HL-60 (cell line): ENCODE measurements at regions not wholly inside any gene's neighbourhood (a gene's known extent, or its start where the extent isn't known, plus 50 kb on each side); places are given as distances from the start of the nearest gene placed in this dataset.

ENCODE experiments used
- DNase-seq, 2 experiments: peaks; one replicate each; pipeline ENCODE4 v3.0.0-alpha.2; 2010 to 2020; ENCODE audit warnings: low read depth in 1 of 2, low spot score in 1 of 2
- H3K27ac ChIP-seq: fragments of 250-450 bp; sonication (Bioruptor Pico); replicated peaks from 2 replicates; pipeline ENCODE4 v1.5.1; 2020; ENCODE audit warnings: mild to moderate bottlenecking, moderate library complexity
- H3K27me3 ChIP-seq: fragments of 250-450 bp; sonication (Bioruptor Pico); 2 replicates; pipeline ENCODE4 v1.5.1; 2021; ENCODE audit warnings: mild to moderate bottlenecking, moderate library complexity; ENCODE audit not compliant: insufficient read depth, poor library complexity, severe bottlenecking
- H3K4me3 ChIP-seq: replicated peaks from 2 replicates; pipeline ENCODE4 v1.5.1; 2011; ENCODE audit warnings: mild to moderate bottlenecking, control low read depth, low read length; ENCODE audit not compliant: insufficient read depth
- CTCF ChIP-seq: IDR thresholded peaks from one replicate; pipeline ENCODE4 v1.5.1; 2011; ENCODE audit warnings: low read length, control low read depth, inconsistent platforms; ENCODE audit not compliant: insufficient read depth
- GABPA ChIP-seq: IDR thresholded peaks from 2 replicates; pipeline ENCODE4 v1.6.1; 2012; ENCODE audit warnings: low read depth
- POLR2AphosphoS5 ChIP-seq: IDR thresholded peaks from 2 replicates; pipeline ENCODE4 v1.6.1; 2012; ENCODE audit warnings: low read depth
- REST ChIP-seq: IDR thresholded peaks from 2 replicates; pipeline ENCODE4 v1.6.1; 2012; ENCODE audit warnings: low read depth; ENCODE audit not compliant: insufficient replicate concordance
- SPI1 ChIP-seq: IDR thresholded peaks from 2 replicates; pipeline ENCODE4 v1.6.1; 2012; ENCODE audit warnings: low read depth, mild to moderate bottlenecking, borderline replicate concordance

- no peak for DNase-seq
- H3K27me3 ChIP-seq = no peaks in the 10 kb centered on the region
- H3K4me3 ChIP-seq = no peak overlapping the region
- no peak overlapping the region for H3K27ac ChIP-seq
- TF ChIP-seq POLR2AphosphoS5 (no peak), REST (no peak), CTCF (no peak), GABPA (no peak), SPI1 (no peak)
These were observed 441.9 kb upstream of the SLC14A2 start for GRCh38 chr18:45173327-45173726.

GRCh38 chr18:45173799-45174519 is 441.3 kb upstream of the SLC14A2 start:
- Histone ChIP-seq H3K27me3 (no peaks in the 10 kb centered on the region), H3K27ac (no peak overlapping the region), H3K4me3 (no peak overlapping the region)
- DNase-seq = no peak
- TF ChIP-seq POLR2AphosphoS5 = no peak
- no peak for TF ChIP-seq SPI1

- no peak for DNase-seq
- TF ChIP-seq SPI1 (no peak), POLR2AphosphoS5 (no peak), REST (no peak), GABPA (no peak), CTCF (no peak)
- no peaks in the 10 kb centered on the region for H3K27me3 ChIP-seq
- no peak overlapping the region for H3K4me3 ChIP-seq
- no peak overlapping the region for H3K27ac ChIP-seq
These were observed 440.6 kb upstream of the SLC14A2 start for GRCh38 chr18:45174629-45175136.

GRCh38 chr18:45175511-45175910 is 439.8 kb upstream of the SLC14A2 start:
- TF ChIP-seq REST (no peak), POLR2AphosphoS5 (no peak), CTCF (no peak), SPI1 (no peak), GABPA (no peak)
- H3K4me3 ChIP-seq = no peak overlapping the region
- no peak for DNase-seq
- H3K27ac ChIP-seq = no peak overlapping the region
- no peaks in the 10 kb centered on the region for H3K27me3 ChIP-seq
